ENCODE measurements at regions not wholly inside any gene's neighbourhood (a gene's known extent, or its start where the extent isn't known, plus 50 kb on each side); places are given as distances from the start of the nearest gene placed in this dataset.

DNA sequence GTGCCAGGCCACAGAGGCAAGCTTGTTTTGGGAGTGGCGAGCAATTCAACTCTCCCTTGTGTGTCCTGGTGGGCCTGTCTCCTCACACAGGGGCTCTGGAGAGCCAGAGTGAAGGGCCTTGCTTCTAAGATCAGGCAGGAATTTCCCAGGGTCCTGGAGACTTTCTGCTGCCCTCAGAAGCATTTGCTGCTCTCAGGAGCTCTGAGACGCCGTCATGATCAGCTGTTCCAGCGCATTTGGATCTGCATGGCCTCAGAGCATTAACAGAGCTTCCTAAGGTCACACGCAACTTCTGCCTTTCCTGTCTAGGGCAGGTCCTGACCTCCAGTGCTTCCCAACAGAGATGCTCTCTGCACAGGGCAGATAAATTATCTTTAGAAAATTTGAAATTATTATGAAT, 52.2 kb upstream of the C10orf90 start:
- H3K27ac ChIP-seq (ENCODE audit: low read depth, low read length, severe bottlenecking): no peak overlapping the region
- no peaks in the 10 kb centered on the region for H3K36me3 ChIP-seq (ENCODE audit: control insufficient read depth, insufficient read depth, low read length)
- H3K9me3 ChIP-seq (ENCODE audit: control insufficient read depth, low read length): no peaks in the 10 kb centered on the region
- 81 to 93% methylated on average over 4 to 5 of the region's 5 CpGs for WGBS, 2 experiments (ENCODE audit: insufficient coverage in 2 of 2)
- no peak overlapping the region for H3K4me3 ChIP-seq (ENCODE audit: extremely low read depth, insufficient read depth, low read length, poor library complexity, severe bottlenecking)
- H3K4me1 ChIP-seq (ENCODE audit: control insufficient read depth, insufficient read depth, low read length, poor library complexity, severe bottlenecking): no peaks in the 10 kb centered on the region

DNA sequence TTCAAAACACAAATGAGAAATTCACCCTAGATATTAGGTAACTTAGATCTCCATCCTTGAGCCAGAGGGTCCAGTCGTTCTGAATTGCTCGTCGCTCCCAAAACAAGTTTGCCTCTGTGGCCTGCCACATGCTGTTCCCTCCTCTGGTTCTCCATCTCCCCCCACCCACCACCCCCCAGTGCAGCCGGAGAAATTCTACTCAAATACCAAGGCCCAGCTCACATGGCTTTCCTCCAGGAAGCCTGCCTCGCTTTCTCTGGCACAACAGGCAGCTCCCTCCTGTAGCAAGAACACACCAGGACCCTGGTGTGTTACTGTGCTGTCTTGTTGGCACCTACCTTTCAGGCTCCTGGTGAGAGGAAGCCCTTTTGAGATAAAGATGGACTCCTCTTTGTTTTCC, 52.7 kb upstream of the C10orf90 start:
- Histone ChIP-seq H3K4me1 (ENCODE audit: control insufficient read depth, insufficient read depth, low read length, poor library complexity, severe bottlenecking) (no peaks in the 10 kb centered on the region), H3K27ac (ENCODE audit: low read depth, low read length, severe bottlenecking) (no peak overlapping the region), H3K9me3 (ENCODE audit: control insufficient read depth, low read length) (no peaks in the 10 kb centered on the region), H3K4me3 (ENCODE audit: extremely low read depth, insufficient read depth, low read length, poor library complexity, severe bottlenecking) (no peak overlapping the region), H3K36me3 (ENCODE audit: control insufficient read depth, insufficient read depth, low read length) (no peaks in the 10 kb centered on the region)
- WGBS, 2 experiments (ENCODE audit: insufficient coverage in 2 of 2): 81 to 95% methylated on average over 4 of the region's 5 CpGs

DNA sequence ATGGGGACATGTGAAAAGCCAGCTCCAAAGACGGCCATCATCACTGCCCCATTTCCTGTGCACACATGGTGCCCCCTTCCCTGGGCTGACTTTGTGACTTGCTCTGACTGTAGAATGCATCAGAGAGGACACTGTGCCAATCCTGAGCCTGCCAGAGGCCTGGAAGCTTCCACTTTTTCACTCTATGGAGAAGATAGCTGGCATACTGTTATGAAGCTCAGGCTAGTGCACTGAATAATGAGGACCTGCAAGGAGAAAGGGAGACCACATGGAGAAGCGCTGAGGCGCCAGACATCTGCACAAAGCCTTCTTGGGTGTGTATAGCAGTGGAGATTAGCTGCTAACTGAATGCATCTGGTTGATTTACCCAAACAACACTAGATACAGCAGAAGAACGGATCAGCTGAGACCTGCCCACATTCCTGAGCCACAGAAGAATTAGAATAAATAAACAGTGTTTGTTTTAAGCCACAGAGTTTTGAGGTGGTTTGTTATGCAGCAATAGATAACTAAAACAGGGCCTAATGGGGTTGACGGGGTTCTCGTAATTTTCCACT, 58.9 kb upstream of the C10orf90 start:
- Histone ChIP-seq H3K4me3 (ENCODE audit: extremely low read depth, insufficient read depth, low read length, poor library complexity, severe bottlenecking) (no peak overlapping the region), H3K27ac (ENCODE audit: low read depth, low read length, severe bottlenecking) (no peak overlapping the region), H3K36me3 (ENCODE audit: control insufficient read depth, insufficient read depth, low read length) (no peaks in the 10 kb centered on the region), H3K9me3 (ENCODE audit: control insufficient read depth, low read length) (no peaks in the 10 kb centered on the region), H3K4me1 (ENCODE audit: control insufficient read depth, insufficient read depth, low read length, poor library complexity, severe bottlenecking) (no peaks in the 10 kb centered on the region)
- 90 to 100% methylated on average over 2 to 4 of the region's 6 CpGs for WGBS, 2 experiments (ENCODE audit: insufficient coverage in 2 of 2)

DNA sequence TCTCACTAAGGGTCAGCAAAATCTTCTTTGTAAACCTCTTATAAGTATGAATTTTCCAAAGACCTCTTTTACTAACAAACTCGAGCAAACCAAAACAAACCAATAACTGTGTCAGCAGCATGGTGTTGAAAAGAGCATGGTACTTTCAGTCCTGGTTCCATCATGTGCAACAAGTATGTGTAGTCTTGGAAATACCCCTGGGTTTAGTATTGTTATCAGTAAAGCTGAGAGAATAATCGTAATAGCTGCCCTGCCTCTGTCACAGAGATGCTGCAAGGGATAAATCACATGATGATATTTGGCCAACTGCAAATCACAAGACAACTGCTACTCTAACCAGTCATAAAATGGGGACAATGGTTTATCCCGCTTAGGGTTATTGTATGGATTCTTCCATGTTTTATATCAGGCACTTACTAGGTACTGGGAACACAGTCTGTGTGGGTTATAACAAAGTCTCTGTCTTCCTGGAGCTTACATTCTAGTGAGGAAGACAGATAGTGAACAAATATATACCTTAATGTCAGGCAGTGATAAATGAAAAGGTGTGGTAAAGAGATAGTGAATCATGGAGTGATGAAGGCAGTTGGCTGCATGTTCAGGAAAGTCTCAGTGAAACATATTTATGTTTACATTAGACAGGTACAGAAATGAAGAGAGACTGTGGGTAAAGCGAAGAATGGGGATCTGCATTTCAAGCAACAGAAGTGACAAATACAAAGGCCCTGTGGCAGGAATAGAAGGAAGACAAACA, 60.5 kb upstream of the C10orf90 start:
- WGBS, 2 experiments (ENCODE audit: insufficient coverage in 2 of 2): 96 to 100% methylated on average over 1 to 3 of the region's 4 CpGs
- Histone ChIP-seq H3K27ac (ENCODE audit: low read depth, low read length, severe bottlenecking) (no peak overlapping the region), H3K4me3 (ENCODE audit: extremely low read depth, insufficient read depth, low read length, poor library complexity, severe bottlenecking) (no peak overlapping the region), H3K4me1 (ENCODE audit: control insufficient read depth, insufficient read depth, low read length, poor library complexity, severe bottlenecking) (no peaks in the 10 kb centered on the region), H3K9me3 (ENCODE audit: control insufficient read depth, low read length) (no peaks in the 10 kb centered on the region), H3K36me3 (ENCODE audit: control insufficient read depth, insufficient read depth, low read length) (no peaks in the 10 kb centered on the region)

DNA sequence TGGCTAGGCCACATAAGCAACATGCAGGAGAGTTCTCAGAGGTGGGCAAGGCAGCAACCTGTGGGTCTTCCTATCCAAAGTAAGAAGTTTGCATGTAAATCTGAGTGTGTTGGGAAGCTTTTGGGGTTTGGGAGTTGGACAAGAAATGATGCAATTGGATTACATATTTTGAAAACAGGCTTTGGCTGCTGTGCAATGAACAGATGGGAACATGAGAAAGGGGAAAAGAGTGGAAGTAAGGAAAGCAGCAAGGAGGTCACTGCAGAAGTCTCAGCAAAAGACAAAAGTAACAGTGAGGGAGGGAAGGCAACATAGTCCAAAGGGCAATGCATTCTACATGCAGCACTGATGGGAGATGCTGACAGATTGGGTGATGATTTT, 61.1 kb upstream of the C10orf90 start:
- no peaks in the 10 kb centered on the region for H3K4me1 ChIP-seq (ENCODE audit: control insufficient read depth, insufficient read depth, low read length, poor library complexity, severe bottlenecking)
- no peak overlapping the region for H3K27ac ChIP-seq (ENCODE audit: low read depth, low read length, severe bottlenecking)
- H3K36me3 ChIP-seq (ENCODE audit: control insufficient read depth, insufficient read depth, low read length): no peaks in the 10 kb centered on the region
- H3K4me3 ChIP-seq (ENCODE audit: extremely low read depth, insufficient read depth, low read length, poor library complexity, severe bottlenecking): no peak overlapping the region
- H3K9me3 ChIP-seq (ENCODE audit: control insufficient read depth, low read length): no peaks in the 10 kb centered on the region

DNA sequence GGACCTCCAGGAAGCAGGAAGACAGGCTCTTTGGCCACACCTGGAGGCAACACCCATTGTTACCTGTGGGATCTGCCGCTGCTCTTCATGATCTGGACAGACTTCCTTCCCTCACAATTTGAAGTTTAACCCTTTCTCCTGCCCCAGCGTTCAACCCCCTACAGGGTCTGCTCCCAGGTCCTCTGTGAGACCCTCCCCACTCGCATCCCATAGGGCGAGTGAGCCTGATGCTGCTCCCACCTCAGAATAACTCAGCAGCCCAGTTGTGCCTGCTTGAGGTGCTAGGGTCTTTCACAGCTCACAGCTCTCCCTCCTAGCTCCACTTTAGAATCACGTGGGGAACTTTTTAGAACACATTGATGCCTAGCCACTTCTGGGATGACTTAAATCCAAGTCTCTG, 61.8 kb upstream of the C10orf90 start:
- H3K9me3 ChIP-seq (ENCODE audit: control insufficient read depth, low read length): no peaks in the 10 kb centered on the region
- WGBS, 2 experiments (ENCODE audit: insufficient coverage in 2 of 2): 76 to 84% methylated on average over 3 to 5 of the region's 5 CpGs

DNA sequence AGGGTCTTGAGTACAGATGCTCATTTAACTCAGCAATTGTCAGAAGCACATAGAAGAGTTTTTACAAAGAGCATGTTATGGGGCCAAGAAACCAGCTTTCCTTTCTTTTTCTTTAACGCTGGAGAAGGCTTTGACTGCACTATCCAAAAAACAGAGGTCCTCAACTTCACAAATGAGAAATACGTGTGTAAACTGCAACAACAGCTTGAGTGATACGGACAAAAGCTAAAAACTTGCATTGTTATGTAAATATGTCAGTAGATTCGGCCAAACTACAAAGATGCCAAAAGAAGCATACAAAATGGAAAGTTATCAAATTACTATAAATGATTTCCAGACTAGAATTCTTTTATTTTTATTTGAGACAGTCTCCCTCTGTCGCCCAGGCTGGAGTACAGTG, 62.4 kb upstream of the C10orf90 start:
- Histone ChIP-seq H3K4me1 (ENCODE audit: control insufficient read depth, insufficient read depth, low read length, poor library complexity, severe bottlenecking) (no peaks in the 10 kb centered on the region), H3K9me3 (ENCODE audit: control insufficient read depth, low read length) (no peaks in the 10 kb centered on the region), H3K27ac (ENCODE audit: low read depth, low read length, severe bottlenecking) (no peak overlapping the region), H3K4me3 (ENCODE audit: extremely low read depth, insufficient read depth, low read length, poor library complexity, severe bottlenecking) (no peak overlapping the region), H3K36me3 (ENCODE audit: control insufficient read depth, insufficient read depth, low read length) (no peaks in the 10 kb centered on the region)
- WGBS, 2 experiments (ENCODE audit: insufficient coverage in 2 of 2): 89 to 90% methylated on average over 1 to 2 of the region's 5 CpGs

More for the DNA sequence above, 61.8 kb upstream of the C10orf90 start:
- no peaks in the 10 kb centered on the region for H3K36me3 ChIP-seq (ENCODE audit: control insufficient read depth, insufficient read depth, low read length)
- no peaks in the 10 kb centered on the region for H3K4me1 ChIP-seq (ENCODE audit: control insufficient read depth, insufficient read depth, low read length, poor library complexity, severe bottlenecking)
- no peak overlapping the region for H3K4me3 ChIP-seq (ENCODE audit: extremely low read depth, insufficient read depth, low read length, poor library complexity, severe bottlenecking)
- no peak overlapping the region for H3K27ac ChIP-seq (ENCODE audit: low read depth, low read length, severe bottlenecking)

DNA sequence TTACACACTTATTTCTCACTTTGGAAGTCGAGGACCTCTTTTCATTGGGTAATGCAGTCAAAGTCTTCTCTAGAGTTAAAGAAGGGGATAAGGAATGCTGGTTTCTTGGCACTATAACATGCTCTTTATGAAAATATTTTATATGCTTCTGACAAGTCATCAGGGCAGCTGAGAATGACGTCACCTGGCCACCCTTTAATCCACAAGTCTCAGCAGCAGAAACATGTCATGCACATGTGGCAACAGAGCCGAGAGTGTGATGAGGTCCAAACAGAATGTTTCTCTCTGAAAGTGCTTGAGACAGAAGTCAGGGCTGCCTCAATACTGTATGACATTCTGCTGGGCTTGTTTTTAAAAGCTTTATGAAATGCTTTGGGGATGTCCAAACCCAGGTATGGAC, 63.5 kb upstream of the C10orf90 start:
- Histone ChIP-seq H3K36me3 (ENCODE audit: control insufficient read depth, insufficient read depth, low read length) (no peaks in the 10 kb centered on the region), H3K9me3 (ENCODE audit: control insufficient read depth, low read length) (no peaks in the 10 kb centered on the region), H3K4me3 (ENCODE audit: extremely low read depth, insufficient read depth, low read length, poor library complexity, severe bottlenecking) (no peak overlapping the region), H3K27ac (ENCODE audit: low read depth, low read length, severe bottlenecking) (no peak overlapping the region), H3K4me1 (ENCODE audit: control insufficient read depth, insufficient read depth, low read length, poor library complexity, severe bottlenecking) (no peaks in the 10 kb centered on the region)
- 92 to 94% methylated on average over 2 of the region's 3 CpGs for WGBS, 2 experiments (ENCODE audit: insufficient coverage in 2 of 2)

DNA sequence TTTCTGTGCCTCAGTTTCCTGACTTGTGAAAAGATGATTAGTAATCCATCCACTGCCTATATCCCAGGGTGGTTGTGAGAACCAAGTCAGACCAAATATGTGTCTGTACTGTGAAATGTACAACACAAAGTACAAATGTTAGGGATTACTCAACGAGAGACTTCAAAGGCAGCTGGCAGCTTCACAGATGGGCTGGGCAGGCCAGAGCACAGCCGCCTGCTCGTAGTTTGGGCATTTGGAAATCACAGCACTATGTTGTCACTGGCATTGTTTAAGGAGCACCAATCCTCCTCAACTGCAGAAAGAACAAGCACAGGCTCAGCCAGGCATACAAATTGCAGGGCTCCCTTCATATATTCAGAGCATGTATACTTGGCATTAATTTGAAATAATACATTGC, 64.5 kb upstream of the C10orf90 start:
- H3K36me3 ChIP-seq (ENCODE audit: control insufficient read depth, insufficient read depth, low read length): no peaks in the 10 kb centered on the region
- H3K4me3 ChIP-seq (ENCODE audit: extremely low read depth, insufficient read depth, low read length, poor library complexity, severe bottlenecking): no peak overlapping the region
- WGBS, 2 experiments (ENCODE audit: insufficient coverage in 2 of 2): 83 to 90% methylated on average over 3 of the region's 3 CpGs

DNA sequence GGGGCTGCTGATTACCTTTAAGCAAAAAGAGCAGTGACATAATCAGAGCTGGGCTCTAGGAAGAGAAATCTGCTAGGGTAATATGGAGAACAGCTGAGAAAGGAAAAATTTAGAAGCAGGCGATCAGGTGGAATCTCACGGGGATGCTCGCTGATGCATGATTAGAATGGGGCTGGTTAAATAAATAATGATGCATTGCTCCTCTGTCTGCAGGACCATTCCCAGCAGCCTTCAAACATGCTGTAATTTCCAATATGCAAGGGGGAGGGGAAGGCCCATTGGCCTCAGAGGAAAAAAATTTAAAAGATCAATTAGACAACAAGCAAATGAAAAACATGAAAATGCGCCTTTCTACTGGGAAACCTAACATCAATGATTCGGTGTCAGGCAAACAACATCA, 65.6 kb upstream of the C10orf90 start:
- no peak overlapping the region for H3K4me3 ChIP-seq (ENCODE audit: extremely low read depth, insufficient read depth, low read length, poor library complexity, severe bottlenecking)
- no peaks in the 10 kb centered on the region for H3K36me3 ChIP-seq (ENCODE audit: control insufficient read depth, insufficient read depth, low read length)
- 89 to 93% methylated on average over 3 to 5 of the region's 5 CpGs for WGBS, 2 experiments (ENCODE audit: insufficient coverage in 2 of 2)
- H3K4me1 ChIP-seq (ENCODE audit: control insufficient read depth, insufficient read depth, low read length, poor library complexity, severe bottlenecking): no peaks in the 10 kb centered on the region
- H3K27ac ChIP-seq (ENCODE audit: low read depth, low read length, severe bottlenecking): no peak overlapping the region
- H3K9me3 ChIP-seq (ENCODE audit: control insufficient read depth, low read length): no peaks in the 10 kb centered on the region

More for the DNA sequence above, 64.5 kb upstream of the C10orf90 start:
- Histone ChIP-seq H3K27ac (ENCODE audit: low read depth, low read length, severe bottlenecking) (no peak overlapping the region), H3K4me1 (ENCODE audit: control insufficient read depth, insufficient read depth, low read length, poor library complexity, severe bottlenecking) (no peaks in the 10 kb centered on the region), H3K9me3 (ENCODE audit: control insufficient read depth, low read length) (no peaks in the 10 kb centered on the region)

DNA sequence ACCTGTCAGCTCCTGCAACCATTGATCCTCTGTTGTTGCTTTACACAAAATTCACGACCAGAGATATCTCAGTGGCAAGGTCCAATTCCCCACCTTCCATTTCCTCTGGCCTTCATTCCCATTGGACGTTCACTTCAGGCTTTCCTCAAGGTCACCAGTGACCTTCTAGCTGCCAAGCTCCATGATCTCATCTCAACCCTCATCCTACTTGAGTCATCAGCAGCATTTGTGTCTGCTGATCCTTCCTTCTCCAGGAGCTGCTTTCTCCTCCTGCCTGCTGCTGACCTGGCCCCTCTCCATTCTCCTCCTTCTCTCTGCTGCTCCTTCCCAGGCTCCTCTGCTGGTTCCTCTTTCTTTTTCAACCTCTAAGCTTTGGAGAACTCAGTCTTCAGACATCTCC, 66.2 kb upstream of the C10orf90 start:
- Histone ChIP-seq H3K4me3 (ENCODE audit: extremely low read depth, insufficient read depth, low read length, poor library complexity, severe bottlenecking) (no peak overlapping the region), H3K36me3 (ENCODE audit: control insufficient read depth, insufficient read depth, low read length) (no peaks in the 10 kb centered on the region), H3K4me1 (ENCODE audit: control insufficient read depth, insufficient read depth, low read length, poor library complexity, severe bottlenecking) (no peaks in the 10 kb centered on the region), H3K27ac (ENCODE audit: low read depth, low read length, severe bottlenecking) (no peak overlapping the region), H3K9me3 (ENCODE audit: control insufficient read depth, low read length) (no peaks in the 10 kb centered on the region)
- 86 to 96% methylated on average over 2 of the region's 2 CpGs for WGBS, 2 experiments (ENCODE audit: insufficient coverage in 2 of 2)

Data from mesodermal cell (in vitro differentiated cells).